Heart left ventricle (tissue), 16 donors: ENCODE measurements at regions not wholly inside any gene's neighbourhood (a gene's known extent, or its start where the extent isn't known, plus 50 kb on each side); places are given as distances from the start of the nearest gene placed in this dataset.
"Not testable (repeated sequence)": the region's sequence is repeated elsewhere in the genome, so short reads cannot be mapped to it uniquely, and the experiment has no call there.

Experiments
- ATAC-seq, 4 donors: fragments of 200-7000 bp; cut with Tn5 transposase; one replicate each; pipeline ENCODE4 v1.9.1; 2020 to 2022; ENCODE audit warnings: moderate library complexity in 4 of 4, mild to moderate bottlenecking in 3 of 4, moderate number of reproducible peaks in 1 of 4
- DNase-seq, 5 donors: peaks; one replicate each; pipeline ENCODE4 v3.0.0-alpha.2; 2020
- H3K27ac ChIP-seq, 12 donors: fragments of 200-600 bp; sonication (generic) in 4 of 12; one replicate each; pipeline versions ENCODE4 v1.5.0 to v1.8.0; 2016 to 2022; ENCODE audit warnings: mild to moderate bottlenecking in 2 of 12
- H3K27me3 ChIP-seq, 9 donors: fragments of 200-600 bp; sonication (generic) in 2 of 9; one replicate each; pipeline versions ENCODE4 v1.5.1 to v1.8.0; 2016 to 2022; ENCODE audit warnings: mild to moderate bottlenecking in 3 of 9
- H3K36me3 ChIP-seq, 9 donors: fragments of 200-600 bp; sonication (generic) in 2 of 9; one replicate each; pipeline versions ENCODE4 v1.5.0 to v1.8.0; 2018 to 2022; ENCODE audit warnings: mild to moderate bottlenecking in 2 of 9
- H3K4me1 ChIP-seq, 12 donors: fragments of 200-600 bp; sonication (generic) in 4 of 12; one replicate each; pipeline versions ENCODE4 v1.5.0 to v1.8.0; 2016 to 2022; ENCODE audit warnings: mild to moderate bottlenecking in 3 of 12
- H3K4me3 ChIP-seq, 12 donors: fragments of 200-600 bp; sonication (generic) in 4 of 12; one replicate each; pipeline versions ENCODE4 v1.5.0 to v1.8.0; 2017 to 2022; ENCODE audit warnings: mild to moderate bottlenecking in 9 of 12, moderate library complexity in 4 of 12
- H3K9me3 ChIP-seq, 12 donors: fragments of 200-600 bp; sonication (generic) in 4 of 12; one replicate each; pipeline versions ENCODE4 v1.5.0 to v1.8.0; 2016 to 2022; ENCODE audit warnings: mild to moderate bottlenecking in 1 of 12
- CTCF ChIP-seq, 12 donors: fragments of 200-600 bp; sonication (generic) in 4 of 12; IDR thresholded peaks; one replicate each; pipeline versions ENCODE4 v1.5.0 to v1.8.0; 2018 to 2022; ENCODE audit warnings: antibody characterized with exemption in 12 of 12, mild to moderate bottlenecking in 5 of 12
- POLR2A ChIP-seq, 2 donors: fragments of 450-650 bp; IDR thresholded peaks; one replicate each; pipeline ENCODE4 v1.6.1; 2017; ENCODE audit warnings: antibody characterized with exemption in 2 of 2, mild to moderate bottlenecking in 2 of 2, moderate library complexity in 2 of 2
- WGBS, 4 donors: extraction: QIAGEN DNeasy Blood & Tissue Kit in 2 of 4; methylation state at CpG; one replicate each; pipeline versions ENCODE4 v1.1.5 to v1.1.7; 2013 to 2018; 5-methylcytosine and 5-hydroxymethylcytosine counted together
- intact Hi-C, 10 donors: fragments of 100-400 bp; cut with DNase I; formaldehyde crosslinking; loops; one replicate each; pipeline versions ENCODE4 v1.11.1 to v1.14.2; 2022
- donor health status: ischemic (EF 13 %, LVEDD 7.1; RV severe dilation, severe dysfunction).
- donor health status: healthy with polysubstance abuse.
- donor health status: DM: no; HTN: yes; CAD: no.
- donor health status: DM: no; HTN: no; CAD: no.
- donor health status: ischemic (EF 25% LVEDD 6.9; RV normal size, moderate dysfunction).
- donor health status: ischemic (EF 25% LVEDD 5.7; RV mildly dilated, moderate dysfunction).
- donor health status: healthy.
- donor health status: DM: yes; HTN: yes; CAD: no.
- donor health status: ischemic (EF 35%, LVEDD 5.7; RV mildly dilated, moderate dysfunction).
- donor health status: nonischemic (EF 11% LVEDD 7.7; RV severe dilation, severe dysfunction).
- donor health status: DM: yes; HTN: yes; CAD: no.
- donor health status: PGD.
- donor health status: ischemic (EF 29% LVEDD 5.4; RV normal size, mild dysfunction).
- donor health status: nonischemic (EF 23%, LVEDD 6.1; RV moderate dilation, normal function).

- H3K27me3 ChIP-seq: no peaks in the 10 kb centered on the region
- H3K4me3 ChIP-seq: no peak overlapping the region
- TF ChIP-seq POLR2A (IDR thresholded peaks at IDR 0.05) (no peak), CTCF (IDR thresholded peaks at IDR 0.05) (no peak)
- H3K9me3 ChIP-seq: no peaks in the 10 kb centered on the region
- intact Hi-C loops: loop anchor here in 1 of 10 donors (5.0 kb wide), 1 partner anchor 567 kb away; no protein-coding TSS in a partner anchor
- 77 to 87% (median 81%) methylated on average over 2 of the region's 2 CpGs for WGBS, 4 donors
- H3K4me1 ChIP-seq: peaks cover 0 to 14% (median 0%) of the 10 kb centered on the region in 12 donors
- DNase-seq (no peak), ATAC-seq (no peak)
- H3K27ac ChIP-seq: no peak overlapping the region
- H3K36me3 ChIP-seq: no peaks in the 10 kb centered on the region
These were observed 83.7 kb upstream of the CCDC71L start for GRCh38 chr7:106744563-106745091.

GRCh38 chr7:106747301-106747700, 86.3 kb upstream of the CCDC71L start:
- H3K27ac ChIP-seq: peak overlapping the region in 2 of 12 donors; percentile 2 to 6
- intact Hi-C loops: loop anchor here in 1 of 10 donors (5.0 kb wide), 1 partner anchor 570 kb away; no protein-coding TSS in a partner anchor
- ATAC-seq: not testable (repeated sequence)

GRCh38 chr7:106747804-106748203, 86.8 kb upstream of the CCDC71L start:
- Histone ChIP-seq H3K4me3 (no peak overlapping the region), H3K4me1 (peaks cover 0 to 14% (median 0%) of the 10 kb centered on the region in 12 donors), H3K27ac (peak overlapping the region in 1 of 12 donors; percentile 6), H3K27me3 (no peaks in the 10 kb centered on the region), H3K9me3 (no peaks in the 10 kb centered on the region), H3K36me3 (no peaks in the 10 kb centered on the region)
- DNase-seq (no peak), ATAC-seq (no peak)
- intact Hi-C loops: loop anchor here in 1 of 10 donors (5.0 kb wide), 1 partner anchor 571 kb away; no protein-coding TSS in a partner anchor
- 53 to 65% (median 59%) methylated on average over 2 of the region's 2 CpGs for WGBS, 4 donors
- no peak for TF ChIP-seq CTCF (IDR thresholded peaks at IDR 0.05)
- TF ChIP-seq POLR2A (IDR thresholded peaks at IDR 0.05): no peak

More at GRCh38 chr7:106747301-106747700, 86.3 kb upstream of the CCDC71L start:
- not testable (repeated sequence) for H3K9me3 ChIP-seq, H3K27me3 ChIP-seq, H3K4me3 ChIP-seq, H3K36me3 ChIP-seq, DNase-seq
- WGBS, 4 donors: 82 to 96% (median 90%) methylated on average over 2 of the region's 2 CpGs
- H3K4me1 ChIP-seq: peaks cover 0 to 14% (median 0%) of the 10 kb centered on the region in 12 donors

- peaks cover 0 to 14% (median 0%) of the 10 kb centered on the region in 12 donors for H3K4me1 ChIP-seq
- no peak for TF ChIP-seq POLR2A (IDR thresholded peaks at IDR 0.05)
- no peak for TF ChIP-seq CTCF (IDR thresholded peaks at IDR 0.05)
- H3K27ac ChIP-seq: no peak overlapping the region
- 0 to 82% (median 64%) methylated on average over 1 of the region's 1 CpG for WGBS, 4 donors
- H3K27me3 ChIP-seq: no peaks in the 10 kb centered on the region
- ATAC-seq (no peak), DNase-seq (no peak)
- intact Hi-C loops: loop anchor here in 1 of 10 donors (5.0 kb wide), 1 partner anchor 572 kb away; no protein-coding TSS in a partner anchor
- H3K36me3 ChIP-seq: no peaks in the 10 kb centered on the region
- no peak overlapping the region for H3K4me3 ChIP-seq
- no peaks in the 10 kb centered on the region for H3K9me3 ChIP-seq
These were observed 88.2 kb upstream of the CCDC71L start for GRCh38 chr7:106749165-106749564.
